ENCODE measurements at regions not wholly inside any gene's neighbourhood (a gene's known extent, or its start where the extent isn't known, plus 50 kb on each side); places are given as distances from the start of the nearest gene placed in this dataset.

DNA sequence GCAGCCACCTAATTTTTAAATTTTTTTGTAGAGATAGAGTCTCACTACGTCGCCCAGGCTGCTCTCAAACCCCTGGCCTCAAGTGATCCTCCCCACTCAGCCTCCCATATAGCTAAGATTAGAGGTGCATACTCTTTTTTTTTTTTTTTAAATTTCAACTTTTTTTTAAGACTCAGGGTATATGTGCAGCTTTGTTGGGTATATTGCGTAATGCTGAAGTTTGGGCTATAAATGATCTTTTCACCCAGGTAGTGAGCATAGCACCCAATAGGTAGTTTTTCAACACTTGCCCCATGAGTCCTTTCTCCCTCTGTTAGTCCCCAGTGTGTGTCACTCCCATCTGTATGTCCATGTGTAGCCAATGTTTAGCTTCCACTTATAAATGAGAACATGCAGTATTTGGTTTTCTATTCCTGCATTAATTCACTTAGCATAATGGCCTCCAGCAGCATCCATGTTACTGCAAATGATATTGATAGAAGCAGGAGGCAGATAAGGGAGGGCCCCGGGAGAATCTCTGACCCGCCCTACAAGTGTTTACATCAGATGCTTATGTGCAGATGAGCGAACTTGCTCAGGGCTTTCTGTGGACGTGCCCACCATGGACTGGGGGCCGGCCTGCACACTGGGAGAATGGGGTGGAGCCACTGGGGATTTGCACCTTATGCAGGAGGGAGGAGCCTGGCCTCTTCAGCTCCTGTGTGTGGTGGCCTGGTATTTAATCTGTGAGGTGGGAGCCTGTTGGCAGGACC lies 110.3 kb upstream of the ZKSCAN2 start:
- TF ChIP-seq, protein P1, sequence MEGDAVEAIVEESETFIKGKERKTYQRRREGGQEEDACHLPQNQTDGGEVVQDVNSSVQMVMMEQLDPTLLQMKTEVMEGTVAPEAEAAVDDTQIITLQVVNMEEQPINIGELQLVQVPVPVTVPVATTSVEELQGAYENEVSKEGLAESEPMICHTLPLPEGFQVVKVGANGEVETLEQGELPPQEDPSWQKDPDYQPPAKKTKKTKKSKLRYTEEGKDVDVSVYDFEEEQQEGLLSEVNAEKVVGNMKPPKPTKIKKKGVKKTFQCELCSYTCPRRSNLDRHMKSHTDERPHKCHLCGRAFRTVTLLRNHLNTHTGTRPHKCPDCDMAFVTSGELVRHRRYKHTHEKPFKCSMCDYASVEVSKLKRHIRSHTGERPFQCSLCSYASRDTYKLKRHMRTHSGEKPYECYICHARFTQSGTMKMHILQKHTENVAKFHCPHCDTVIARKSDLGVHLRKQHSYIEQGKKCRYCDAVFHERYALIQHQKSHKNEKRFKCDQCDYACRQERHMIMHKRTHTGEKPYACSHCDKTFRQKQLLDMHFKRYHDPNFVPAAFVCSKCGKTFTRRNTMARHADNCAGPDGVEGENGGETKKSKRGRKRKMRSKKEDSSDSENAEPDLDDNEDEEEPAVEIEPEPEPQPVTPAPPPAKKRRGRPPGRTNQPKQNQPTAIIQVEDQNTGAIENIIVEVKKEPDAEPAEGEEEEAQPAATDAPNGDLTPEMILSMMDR (conservative IDR thresholded peaks at IDR 0.05; ENCODE audit: low read depth, low read length) = no peak
- no peak for TF ChIP-seq POLR2A (IDR thresholded peaks at IDR 0.05; ENCODE audit: low read depth, low read length)
- no peak for TF ChIP-seq CHD1 (IDR thresholded peaks at IDR 0.05; ENCODE audit: low read depth, low read length)
